ENCODE measurements at regions not wholly inside any gene's neighbourhood (a gene's known extent, or its start where the extent isn't known, plus 50 kb on each side); places are given as distances from the start of the nearest gene placed in this dataset.

DNA sequence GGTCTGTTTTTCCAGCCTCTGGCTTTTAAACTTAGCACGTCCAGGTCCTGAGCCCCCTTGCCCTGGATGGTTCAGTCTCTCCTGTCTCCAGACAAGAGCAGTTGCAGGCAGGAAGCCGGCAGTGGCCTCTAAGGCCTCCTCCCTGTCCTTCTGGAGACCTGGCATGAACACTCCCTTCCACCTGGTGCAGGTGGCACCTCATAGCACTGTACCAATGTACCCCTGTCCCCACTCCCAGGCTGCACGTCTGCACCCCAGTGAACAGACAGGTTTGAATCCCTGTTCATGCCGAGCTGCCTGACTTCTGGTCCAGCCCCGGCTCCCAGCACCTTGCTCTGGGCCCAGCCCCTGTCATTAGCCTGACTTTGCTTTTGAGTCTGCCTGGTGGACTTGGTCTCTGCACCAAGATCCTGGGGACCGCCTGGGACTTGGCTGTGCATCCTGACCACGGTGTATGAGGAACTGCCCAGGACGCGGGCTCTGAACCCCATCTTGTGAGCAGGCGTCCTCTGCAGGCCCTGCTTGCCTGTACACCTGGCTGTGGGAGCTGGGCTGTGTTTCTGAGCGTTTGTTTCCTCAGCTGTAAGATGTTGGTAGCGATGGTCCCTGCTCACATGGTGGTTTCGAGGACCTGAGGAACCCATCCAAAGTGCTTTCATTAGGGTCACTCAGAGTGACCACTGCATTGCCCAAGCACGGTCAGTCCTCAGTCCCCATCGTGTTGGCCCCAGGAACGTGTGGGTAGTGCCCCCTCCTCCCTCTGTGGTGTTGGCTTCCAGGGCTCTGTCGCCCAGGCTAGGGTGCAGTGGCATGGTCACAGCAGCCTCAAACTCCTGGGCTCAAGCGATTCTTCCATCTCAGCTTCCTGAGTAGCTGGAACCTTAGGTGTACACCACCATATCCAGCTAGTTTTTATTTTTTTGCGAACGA is 75.0 kb upstream of the SHANK2 start:
- H3K36me3 ChIP-seq (ENCODE audit: insufficient read depth), result no peaks in the 10 kb centered on the region
- H3F3A ChIP-seq (replicated peaks; ENCODE audit: low read depth), result no peaks in the 10 kb centered on the region
- H3K9me2 ChIP-seq (ENCODE audit: insufficient read depth), result no peaks in the 10 kb centered on the region
- peaks cover 32% of the 10 kb centered on the region for H3K9me3 Mint-ChIP-seq
- H3K27me3 Mint-ChIP-seq (ENCODE audit: insufficient read depth, low read depth, poor library complexity), result peaks cover 15% of the 10 kb centered on the region
- no peak for ATAC-seq
- no peak overlapping the region for H3K4me3 Mint-ChIP-seq
- no peaks in the 10 kb centered on the region for H3K4me1 ChIP-seq (ENCODE audit: insufficient read depth)
- H3K79me2 ChIP-seq (replicated peaks; ENCODE audit: insufficient read depth), result no peaks in the 10 kb centered on the region
- H2AFZ ChIP-seq, result no peak overlapping the region
- H3K27ac Mint-ChIP-seq, result no peak overlapping the region
- peaks cover 5% of the 10 kb centered on the region; the same call in 2 of the 3 replicates for H3K36me3 Mint-ChIP-seq (ENCODE audit: low read depth)
- no peak overlapping the region for H3K27ac ChIP-seq (ENCODE audit: low read depth)
- no peak for TF ChIP-seq POLR2AphosphoS5 (IDR thresholded peaks at IDR 0.05; ENCODE audit: low read depth)
- no peak for TF ChIP-seq STAT1 (IDR thresholded peaks at IDR 0.05; ENCODE audit: unreplicated experiment)
- no peak for TF ChIP-seq EZH2phosphoT487 (IDR thresholded peaks at IDR 0.05; ENCODE audit: unreplicated experiment)
- TF ChIP-seq, protein P1, sequence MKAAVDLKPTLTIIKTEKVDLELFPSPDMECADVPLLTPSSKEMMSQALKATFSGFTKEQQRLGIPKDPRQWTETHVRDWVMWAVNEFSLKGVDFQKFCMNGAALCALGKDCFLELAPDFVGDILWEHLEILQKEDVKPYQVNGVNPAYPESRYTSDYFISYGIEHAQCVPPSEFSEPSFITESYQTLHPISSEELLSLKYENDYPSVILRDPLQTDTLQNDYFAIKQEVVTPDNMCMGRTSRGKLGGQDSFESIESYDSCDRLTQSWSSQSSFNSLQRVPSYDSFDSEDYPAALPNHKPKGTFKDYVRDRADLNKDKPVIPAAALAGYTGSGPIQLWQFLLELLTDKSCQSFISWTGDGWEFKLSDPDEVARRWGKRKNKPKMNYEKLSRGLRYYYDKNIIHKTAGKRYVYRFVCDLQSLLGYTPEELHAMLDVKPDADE (IDR thresholded peaks at IDR 0.05), result no peak
- TF ChIP-seq ZNF331 (CRISPR knock-in tag; IDR thresholded peaks at IDR 0.05; ENCODE audit: low read depth), result no peak
- TF ChIP-seq CREB1 (CRISPR knock-in tag; IDR thresholded peaks at IDR 0.05; ENCODE audit: low read depth), result no peak
- TF ChIP-seq ZNF462 (CRISPR knock-in tag; IDR thresholded peaks at IDR 0.05), result no peak
- no peak for TF ChIP-seq ZNF114 (CRISPR knock-in tag; IDR thresholded peaks at IDR 0.05)
- TF ChIP-seq JUNB (IDR thresholded peaks at IDR 0.05; ENCODE audit: unreplicated experiment), result no peak
- TF ChIP-seq EZH2 (IDR thresholded peaks at IDR 0.05; ENCODE audit: low read depth, unreplicated experiment), result no peak
- no peak for TF ChIP-seq CTCF (conservative IDR thresholded peaks at IDR 0.05; ENCODE audit: low read depth in 2 of 2)
- TF ChIP-seq REST (IDR thresholded peaks at IDR 0.05; ENCODE audit: unreplicated experiment), result no peak
- no peak for TF ChIP-seq NANOG (IDR thresholded peaks at IDR 0.05; ENCODE audit: borderline replicate concordance)
- no peaks in the 10 kb centered on the region for H3K27me3 ChIP-seq (ENCODE audit: insufficient read depth)
- no peaks in the 10 kb centered on the region for H3K4me1 Mint-ChIP-seq
- H4K20me1 ChIP-seq (replicated peaks; ENCODE audit: insufficient read depth), result no peaks in the 10 kb centered on the region
- no peak overlapping the region for H3K4me3 ChIP-seq
- no peak overlapping the region for H3K4me2 ChIP-seq
- DNase-seq (ENCODE audit: low spot score), result no peak

Measured in GM23338 (cell line).